TTC549 (cell line): ENCODE measurements at regions not wholly inside any gene's neighbourhood (a gene's known extent, or its start where the extent isn't known, plus 50 kb on each side); places are given as distances from the start of the nearest gene placed in this dataset.
"Not testable (repeated sequence)": the region's sequence is repeated elsewhere in the genome, so short reads cannot be mapped to it uniquely, and the experiment has no call there.

Experiments used
- FAIRE-seq: peaks from 2 replicates; lab custom pipeline; 2012; peaks lifted over from hg19 to GRCh38; lab: Jason Lieb, UNC

DNA sequence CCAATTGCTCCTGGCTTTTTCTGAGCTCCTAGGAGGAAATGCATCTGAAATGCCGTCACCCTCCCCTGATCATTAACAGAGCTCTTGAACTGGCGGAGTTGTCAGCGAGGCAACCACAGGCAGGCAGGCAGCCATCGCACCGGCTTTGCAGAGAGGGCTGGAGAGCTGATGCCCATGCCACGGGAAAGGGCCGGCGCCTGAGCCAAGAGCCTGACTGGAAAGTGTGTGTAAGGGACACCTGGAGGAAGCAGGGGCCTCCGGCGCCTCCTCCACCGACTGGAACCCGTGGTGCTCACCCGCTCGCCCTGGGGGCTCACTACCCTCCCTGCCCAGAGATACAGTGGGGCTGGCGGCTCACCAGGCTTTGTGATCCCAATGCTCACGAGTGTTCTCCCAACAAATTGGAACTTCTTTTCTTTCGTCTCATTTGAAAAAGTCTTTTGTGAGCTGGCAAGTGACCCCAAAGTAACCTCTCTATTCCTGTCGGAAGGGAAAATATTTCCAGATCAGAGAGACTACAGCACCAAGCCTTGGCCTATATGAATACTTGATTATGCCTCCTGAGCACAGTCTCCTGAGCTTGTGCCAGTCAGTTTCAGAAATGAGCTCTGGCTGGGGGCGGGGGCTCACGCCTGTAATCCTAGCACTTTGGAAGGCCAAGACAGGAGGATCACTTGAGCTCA is 97.7 kb upstream of the SLC25A33 start:
- FAIRE-seq = no peak

DNA sequence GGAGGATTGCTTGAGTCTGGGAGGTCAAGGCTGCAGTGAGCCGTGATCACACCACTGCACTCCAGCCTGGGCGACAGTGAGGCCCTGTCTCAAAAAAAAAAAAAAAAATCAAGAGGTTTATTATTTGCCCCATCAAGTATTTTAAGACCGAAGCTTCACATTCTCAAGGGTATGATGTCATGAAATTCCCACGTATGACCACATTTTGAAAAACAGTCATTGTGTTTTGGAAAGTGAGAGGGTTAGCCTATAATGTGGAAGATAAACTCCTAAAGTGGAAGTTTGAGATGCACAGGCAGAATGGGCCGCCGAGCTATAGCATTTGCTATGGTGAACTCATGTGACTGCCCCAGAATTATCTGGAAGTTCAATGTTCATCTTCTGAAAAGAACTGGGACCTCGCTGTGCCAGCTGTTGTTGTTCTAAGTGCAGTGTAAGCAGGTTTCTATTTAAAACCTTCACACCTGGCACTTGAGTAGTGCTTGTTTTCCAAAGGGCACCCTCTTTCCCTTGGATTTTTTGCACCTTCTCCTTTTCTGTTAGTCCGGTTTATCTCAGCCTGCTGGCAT is 96.9 kb upstream of the SLC25A33 start:
- no peak for FAIRE-seq

DNA sequence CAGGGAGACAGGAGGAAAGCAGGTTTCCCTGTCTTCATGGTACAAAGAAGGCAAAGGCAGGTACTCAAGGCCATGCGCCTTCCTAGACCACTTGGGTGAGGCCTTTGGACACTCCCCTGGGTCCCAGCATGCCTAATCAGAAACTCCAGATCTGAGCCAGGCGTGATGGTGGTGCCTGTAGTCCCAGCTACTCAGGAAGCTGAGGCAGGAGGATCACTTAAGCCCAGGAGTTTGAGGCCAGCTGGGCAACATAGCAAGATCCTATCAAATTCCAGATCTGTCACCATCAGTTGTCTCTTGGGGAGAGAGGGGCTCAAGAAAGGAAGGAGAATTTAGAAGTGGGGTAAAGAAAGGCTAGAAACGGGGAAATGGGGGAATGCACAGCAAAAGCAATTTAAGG is 96.3 kb upstream of the SLC25A33 start:
- no peak for FAIRE-seq

DNA sequence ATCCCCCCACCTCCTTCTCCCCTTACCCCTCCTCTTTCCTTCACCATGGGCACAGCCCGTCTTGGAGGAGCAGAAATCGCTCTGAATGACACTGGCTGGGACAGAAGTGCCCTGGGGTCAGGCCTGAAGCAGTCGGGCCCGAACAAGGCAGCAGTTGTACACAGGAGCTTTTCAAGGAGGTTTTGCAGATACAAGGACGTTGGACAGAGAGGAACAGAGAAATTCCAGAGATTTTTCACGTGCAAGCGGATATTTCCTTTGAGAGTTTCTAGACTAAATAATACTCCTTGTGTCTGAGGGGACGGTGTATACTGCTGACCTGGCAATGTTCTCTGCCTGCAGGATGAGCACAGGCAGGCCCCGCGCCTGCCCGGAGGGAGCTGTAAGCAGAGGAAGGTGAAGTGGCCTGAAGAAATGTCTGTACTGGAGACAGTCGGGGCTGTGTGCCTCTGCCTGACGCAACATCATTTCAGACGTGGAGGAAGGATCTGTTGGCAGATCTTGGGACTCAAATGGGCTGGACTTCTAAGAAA is 95.3 kb upstream of the SLC25A33 start:
- no peak for FAIRE-seq

DNA sequence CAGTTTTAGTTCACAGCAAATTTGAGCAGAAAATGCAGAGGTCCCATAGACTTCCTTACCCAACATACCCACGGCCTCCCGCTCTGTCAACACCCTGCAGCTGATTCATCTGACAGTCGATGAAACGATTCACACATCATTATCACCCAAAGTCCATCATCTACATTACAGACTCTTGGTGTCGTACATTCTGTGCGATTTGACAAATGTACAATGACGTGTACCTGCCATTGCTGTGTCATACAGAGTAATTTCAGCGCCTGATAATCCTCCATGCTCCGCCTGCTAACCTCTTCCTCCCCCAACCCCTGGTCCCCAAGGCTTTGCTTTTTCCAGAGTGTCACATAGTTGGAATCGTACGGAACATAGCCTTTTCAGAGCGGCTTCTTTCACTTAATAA is 94.7 kb upstream of the SLC25A33 start:
- no peak for FAIRE-seq

DNA sequence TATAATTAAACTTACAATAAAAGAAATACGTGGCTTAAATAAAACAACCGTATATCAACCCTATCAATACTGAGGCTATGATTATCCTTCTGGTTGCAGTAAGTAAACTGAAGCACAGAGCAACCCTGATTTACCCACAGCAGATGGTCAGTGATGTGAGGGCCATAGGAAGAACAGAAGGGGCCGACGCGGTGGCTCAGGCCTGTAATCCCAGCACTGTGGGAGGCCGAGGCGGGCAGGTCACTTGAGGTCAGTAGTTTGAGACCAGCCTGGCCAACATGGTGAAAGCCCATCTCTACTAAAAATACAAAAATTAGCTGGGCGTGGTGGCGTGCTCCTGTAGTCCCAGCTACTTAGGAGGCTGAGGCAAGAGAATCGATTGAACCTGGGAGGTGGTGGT is 94.2 kb upstream of the SLC25A33 start:
- not testable (repeated sequence) for FAIRE-seq

DNA sequence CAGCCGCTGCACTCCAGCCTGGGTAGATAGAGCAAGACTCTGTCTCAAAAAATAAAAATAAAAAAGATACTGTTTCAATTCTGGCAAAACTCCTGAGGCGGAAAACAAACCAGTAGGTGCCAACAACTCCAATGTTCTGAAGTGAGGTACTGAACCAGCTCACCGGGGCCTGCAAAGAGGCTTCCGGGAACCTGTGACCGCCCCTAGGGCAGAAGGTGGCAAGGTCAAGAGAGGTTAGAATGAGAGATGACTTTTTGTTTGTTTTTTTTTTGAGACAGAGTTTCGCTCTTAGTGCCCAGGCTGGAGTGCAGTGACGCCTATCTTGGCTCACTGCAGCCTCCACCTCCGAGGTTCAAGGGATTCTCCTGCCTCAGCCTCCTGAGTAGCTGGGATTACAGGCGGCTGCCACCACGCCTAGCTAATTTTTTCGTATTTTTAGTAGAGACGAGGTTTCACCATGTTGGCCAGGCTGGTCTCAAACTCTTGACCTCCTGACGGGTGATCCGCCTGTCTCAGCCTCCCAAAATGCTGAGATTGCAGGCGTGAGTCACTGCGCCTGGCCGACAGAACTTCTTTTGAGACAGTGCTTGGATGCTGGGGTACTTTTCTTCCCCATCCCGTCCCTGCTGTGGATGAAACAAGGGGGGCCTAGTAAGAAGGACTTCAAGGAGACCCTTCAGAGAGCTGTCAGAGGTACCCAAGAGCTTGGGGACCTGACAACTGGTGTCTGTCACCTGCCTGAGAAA is 91.9 kb upstream of the SLC25A33 start:
- no peak for FAIRE-seq

DNA sequence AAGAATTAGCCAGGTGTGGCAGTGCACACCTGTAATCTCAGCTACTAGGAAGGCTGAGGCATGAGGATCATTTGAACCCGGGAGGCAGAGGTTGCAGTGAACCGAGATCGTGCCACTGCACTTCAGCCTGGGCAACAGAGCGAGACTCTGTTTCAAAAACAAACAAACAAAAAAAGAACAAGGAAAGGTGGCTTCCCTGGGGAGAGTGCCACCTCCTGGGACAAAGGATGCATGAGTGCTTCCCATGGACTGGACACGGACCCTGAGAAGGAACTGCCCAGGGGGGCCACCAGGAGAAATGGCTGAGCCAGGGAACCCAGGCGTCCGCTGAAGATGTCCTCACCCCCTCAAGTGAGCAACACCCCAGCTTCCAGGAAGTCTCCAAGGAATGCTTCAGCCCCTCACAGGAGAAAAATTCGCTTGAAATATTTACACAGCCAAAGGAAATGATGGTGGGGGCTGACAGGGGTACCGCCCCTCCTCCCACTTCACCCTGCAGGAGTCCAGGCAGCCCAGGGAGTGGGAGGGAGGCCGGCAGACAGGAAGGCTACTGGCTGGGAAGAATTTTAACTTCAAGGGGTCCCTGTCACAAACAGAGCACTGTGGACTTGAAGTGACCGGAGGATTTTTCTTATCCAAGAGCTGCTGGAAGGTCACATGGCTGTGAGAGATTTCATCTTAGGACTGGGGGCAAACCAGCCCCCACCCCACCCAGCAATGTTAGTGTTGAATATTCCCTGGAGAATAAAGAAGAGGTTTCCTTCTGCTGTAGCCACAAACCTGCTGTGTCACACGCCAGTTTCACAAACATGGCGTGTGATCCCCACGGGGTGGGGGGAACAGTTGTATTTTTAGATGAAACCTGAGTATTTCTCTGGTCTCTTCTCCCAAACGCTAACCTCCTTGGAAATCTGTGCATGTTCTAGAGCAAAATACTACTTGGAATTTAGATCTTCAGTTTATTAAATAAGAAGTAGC is 90.8 kb upstream of the SLC25A33 start:
- no peak for FAIRE-seq

DNA sequence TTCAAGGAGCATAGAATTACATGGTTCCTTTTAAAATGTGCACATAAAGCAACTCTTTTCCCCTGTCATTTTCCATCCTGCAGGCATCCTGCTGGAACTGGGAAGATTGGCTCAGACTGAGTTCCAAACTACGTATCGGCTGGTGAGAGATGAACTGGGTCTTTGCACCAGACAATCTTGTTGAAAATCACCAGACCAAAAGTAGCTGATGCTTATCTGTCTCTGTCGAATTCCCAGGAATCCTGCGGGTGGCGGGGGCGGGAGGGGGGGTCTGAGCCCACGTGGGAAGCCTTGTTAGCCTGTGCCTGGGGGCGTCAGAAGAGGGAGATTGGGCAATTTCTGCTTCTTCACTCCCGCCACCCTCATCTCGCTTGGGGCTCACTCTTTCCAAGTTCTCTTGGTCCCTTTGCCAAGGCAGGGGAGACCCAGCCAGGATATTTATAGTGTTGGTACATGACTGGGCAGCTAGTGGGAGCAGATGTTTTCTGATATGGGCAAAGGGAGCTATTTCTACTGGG is 90.1 kb upstream of the SLC25A33 start:
- no peak for FAIRE-seq

DNA sequence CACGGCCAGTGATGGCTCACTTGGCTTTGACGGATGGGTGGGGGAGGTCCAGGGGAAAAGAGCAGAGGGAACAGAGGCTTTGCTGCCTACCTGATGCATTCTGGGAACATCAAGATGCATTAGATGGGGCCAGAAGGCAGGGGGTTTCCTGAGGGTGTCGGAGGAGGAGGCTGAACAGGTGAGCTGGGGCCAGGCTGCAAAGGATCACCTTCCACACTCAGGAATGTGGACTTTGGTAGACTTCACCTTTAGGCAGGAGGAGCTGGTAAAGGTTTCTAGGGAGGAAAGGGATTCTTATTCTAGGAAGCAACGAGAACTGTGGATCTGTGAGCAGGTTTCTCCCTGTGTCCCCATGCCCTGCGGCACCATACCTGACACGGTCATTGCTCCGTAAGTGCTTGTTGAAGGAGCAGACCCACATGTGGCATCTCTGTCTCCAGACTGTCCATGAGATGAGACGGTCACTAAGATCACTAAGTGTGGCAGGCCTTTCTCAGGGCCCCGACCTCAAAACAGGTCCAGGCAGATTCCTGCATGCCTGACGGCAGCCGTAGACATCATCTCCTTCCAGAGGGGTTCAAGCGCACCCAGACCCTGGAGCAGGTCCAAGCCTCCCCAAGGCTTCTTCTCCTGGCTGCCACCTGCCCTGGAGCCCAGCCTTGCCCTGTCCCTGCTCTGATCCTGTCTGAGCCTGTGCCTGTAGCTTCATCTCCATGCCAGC is 89.1 kb upstream of the SLC25A33 start:
- no peak for FAIRE-seq

DNA sequence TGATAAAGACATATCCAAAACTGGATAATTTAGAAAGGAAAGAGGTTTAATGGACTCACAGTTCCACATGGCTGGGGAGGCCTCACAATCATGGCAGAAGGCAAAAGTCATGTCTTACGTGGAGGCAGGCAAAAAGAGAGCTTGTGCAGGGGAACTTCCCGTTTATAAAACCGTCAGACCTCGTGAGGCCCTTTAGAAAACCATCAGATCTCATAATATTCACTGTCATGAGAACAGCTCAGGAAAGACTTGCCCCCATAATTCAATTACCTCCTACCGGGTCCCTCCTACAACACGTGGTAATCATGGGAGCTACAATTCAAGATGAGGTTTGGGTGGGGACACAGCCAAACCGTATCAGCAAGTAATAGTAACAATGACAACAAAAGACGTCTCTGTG is 88.2 kb upstream of the SLC25A33 start:
- FAIRE-seq = no peak

DNA sequence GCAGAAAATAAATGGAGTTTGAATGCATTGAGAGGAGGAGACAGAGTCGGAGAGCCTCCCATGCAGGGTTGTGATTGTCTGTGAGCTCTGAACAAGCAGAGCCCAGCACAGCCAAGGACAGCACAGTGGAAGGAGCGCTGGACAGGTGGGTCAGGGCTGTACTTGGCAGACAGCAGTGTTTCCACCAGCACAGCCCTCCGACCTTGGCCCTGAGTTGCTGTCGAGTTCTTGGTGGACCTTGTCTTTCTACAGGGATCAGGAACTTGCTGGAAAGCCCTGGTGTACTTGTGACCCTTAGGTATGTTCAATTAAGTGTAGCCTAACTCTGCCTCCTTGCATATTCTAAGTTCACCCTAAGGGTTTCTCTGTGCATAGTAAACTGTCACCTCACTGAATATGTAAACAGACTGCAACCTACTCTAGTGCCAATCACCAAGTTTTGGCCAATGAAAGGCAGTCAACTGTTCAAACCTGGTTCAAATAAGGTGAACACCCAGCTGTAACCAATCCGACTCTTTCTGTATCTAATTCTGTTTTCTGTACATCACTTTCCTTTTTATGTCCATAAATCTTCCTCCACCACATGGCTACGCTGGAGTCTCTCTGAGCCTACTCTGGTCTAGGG is 86.6 kb upstream of the SLC25A33 start:
- no peak for FAIRE-seq

DNA sequence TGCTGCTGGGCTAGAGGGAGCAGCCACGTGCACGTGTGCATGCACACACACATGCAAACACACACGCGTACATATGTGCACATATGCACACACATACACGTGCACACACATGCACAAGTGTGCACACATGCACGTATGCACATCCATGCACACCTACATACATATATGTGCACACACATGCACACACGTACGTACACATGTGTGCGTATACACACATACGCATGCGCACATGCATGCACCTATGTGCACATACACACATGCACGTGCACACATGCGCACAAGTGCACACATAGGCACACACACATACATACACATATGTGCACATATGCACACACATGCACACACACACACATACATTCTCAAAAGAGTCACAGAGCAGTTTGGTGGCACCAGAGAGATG is 85.9 kb upstream of the SLC25A33 start:
- no peak for FAIRE-seq

DNA sequence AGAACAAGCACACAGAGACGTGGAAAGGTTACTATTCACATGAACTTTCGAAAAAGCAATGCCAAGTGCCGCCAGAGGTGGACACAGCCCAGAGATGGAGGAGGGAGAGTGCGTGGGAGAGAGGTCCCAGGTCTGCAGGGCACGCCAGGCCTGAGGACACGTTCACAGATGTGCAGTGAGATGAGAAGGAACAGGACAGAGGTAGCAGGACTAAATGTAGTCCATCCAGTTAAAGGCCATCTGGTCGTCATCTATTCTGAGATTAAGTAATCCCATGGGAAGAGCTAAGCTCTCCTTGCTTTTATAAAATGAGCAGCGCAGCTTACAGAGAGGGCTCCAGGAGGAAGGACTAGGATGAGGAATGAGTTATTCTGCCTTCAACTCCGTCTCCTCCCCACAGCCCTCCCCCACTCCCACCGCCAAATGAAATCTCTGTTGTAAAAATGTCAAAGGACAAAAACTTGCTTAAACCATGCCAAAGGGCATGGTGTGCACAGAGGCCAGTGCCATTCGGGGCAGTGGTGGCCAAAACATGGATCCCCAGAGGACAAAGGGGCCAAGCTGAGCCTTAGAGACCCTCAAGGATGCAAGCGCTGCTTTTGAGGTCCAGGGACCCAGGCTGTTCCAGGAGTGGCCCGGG is 85.4 kb upstream of the SLC25A33 start:
- no peak for FAIRE-seq

DNA sequence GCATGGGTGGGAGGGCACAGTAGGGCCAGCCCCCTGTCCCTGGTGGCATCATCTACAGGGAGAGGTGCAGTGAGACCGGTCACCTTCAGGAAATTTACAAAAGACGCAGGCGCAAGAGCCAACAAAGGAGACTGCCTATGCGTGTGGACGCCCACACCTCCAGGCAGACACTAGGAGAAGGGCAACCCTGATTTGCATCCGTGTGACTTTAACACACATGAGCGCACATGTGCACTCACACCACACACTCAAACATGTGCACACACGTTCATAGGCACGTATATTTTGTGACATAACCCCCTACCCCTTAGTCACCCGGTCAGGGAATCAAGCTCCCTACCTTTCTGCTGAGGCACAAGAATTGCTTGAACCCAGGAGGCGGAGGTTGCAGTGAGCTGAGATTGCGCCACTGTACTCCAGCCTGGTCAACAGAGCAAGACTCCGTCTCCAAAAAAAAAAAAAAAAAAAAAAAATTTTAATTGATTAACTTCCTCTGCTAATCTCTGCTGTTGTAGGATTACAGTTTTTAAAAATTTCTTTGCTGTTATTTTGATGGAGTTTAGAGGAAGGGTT is 84.7 kb upstream of the SLC25A33 start:
- no peak for FAIRE-seq

DNA sequence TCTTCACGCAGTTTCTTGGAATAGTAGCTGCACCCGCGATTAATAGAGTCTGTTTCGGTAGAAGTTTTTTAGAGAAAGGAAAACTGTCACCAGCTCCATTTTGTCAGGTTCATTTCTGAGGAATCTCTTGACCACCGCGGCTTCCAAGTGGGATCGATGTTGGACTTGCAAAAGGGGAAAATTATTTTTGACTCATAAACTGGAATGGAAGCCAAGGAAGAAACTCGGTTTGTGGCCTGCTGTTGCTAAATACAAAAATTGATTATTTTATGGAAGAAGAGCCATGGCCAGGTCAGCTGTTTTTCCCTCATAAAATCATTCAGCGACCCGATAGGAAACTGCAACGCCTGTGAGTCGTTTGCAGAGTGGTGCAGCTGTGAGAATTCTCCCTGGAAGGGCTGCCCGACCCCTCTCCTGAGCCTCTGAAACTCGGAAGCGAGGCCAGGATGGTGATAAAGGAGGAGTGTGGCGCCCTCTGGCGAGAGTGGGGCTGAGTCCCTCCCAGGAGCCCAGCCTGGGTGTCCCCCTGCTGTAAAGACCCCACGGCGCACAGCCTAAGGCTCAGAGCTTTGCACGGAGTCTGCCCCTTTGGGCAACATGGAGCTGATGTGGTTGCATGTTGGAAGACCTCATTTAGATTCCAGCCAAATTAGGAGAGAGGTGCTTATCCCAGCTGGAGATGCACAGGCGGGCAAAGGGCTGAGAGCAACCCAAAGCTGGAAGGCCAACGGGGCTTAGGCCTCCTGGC is 83.6 kb upstream of the SLC25A33 start:
- no peak for FAIRE-seq

DNA sequence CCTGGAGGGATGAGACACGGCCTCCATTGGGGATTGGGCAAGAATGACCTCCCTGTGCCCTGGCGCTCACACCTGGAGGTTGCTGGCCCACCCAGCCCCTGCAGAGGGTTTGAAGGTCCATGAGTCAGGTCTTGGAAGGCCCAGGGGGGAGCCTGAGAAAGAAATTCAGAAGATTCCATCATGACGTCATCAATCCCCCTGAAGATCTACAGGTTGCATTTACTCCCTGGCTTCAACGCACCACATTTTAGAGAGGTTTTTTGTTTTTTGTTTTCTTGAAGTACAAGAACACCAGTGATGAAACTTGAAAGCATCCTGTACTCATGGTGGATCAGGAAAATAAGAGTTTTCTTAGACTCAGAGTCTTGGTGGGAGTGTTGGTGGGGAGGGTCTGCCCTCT is 82.4 kb upstream of the SLC25A33 start:
- no peak for FAIRE-seq

DNA sequence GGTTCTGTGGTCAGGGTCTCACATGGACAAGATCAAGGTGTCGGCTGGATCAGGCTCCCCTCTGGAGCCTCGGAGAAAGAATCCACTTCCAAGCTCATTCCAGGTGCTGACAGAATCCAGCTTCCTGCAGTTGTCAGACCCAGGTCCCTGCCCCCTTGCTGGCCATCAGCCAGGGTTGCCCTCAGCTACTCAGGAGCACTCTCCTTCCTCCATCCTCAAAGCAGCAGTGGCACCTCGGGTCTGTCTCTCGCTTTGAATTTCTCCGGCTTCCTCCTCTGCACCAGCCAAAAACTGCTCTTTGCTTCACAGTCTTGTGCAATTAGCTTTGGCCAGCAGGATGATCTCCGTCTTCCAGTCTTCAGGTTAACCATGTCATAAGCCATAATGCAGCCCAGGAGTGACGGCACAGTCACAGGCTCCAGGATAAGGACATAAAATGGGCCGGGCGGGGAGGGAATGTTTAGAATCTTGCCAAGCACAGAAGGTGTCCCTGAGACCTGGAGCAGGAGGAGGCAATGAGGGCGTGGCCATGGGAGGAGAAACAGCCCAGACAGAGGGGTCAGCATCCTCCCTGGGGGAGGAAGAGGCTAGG is 79.4 kb upstream of the SLC25A33 start:
- FAIRE-seq = no peak

DNA sequence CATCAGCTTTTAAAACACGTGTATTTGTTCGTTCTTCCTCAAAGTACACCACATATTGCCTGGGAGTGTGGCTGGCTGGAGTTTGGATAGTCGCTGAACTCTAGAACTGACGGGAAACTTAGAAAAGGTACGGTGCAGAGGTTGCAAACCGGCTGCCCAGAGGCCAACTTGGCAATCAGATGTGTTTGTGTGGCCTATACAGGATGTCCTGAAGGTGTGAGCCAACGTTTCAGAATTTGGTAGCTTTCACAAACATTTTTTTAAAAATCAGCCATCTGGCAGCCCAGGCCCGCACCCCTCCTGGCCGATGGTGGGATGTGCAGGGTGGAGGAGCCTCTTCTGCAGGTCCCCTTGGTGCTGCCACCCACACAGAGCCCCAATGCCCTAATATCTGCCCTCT is 73.6 kb upstream of the SLC25A33 start:
- no peak for FAIRE-seq
